NCI-H526 (cell line): ENCODE measurements at regions not wholly inside any gene's neighbourhood (a gene's known extent, or its start where the extent isn't known, plus 50 kb on each side); places are given as distances from the start of the nearest gene placed in this dataset.
"Not testable (repeated sequence)": the region's sequence is repeated elsewhere in the genome, so short reads cannot be mapped to it uniquely, and the experiment has no call there.

Experiments
- DNase-seq, 2 experiments: peaks; one replicate each; lab custom pipeline; 2025; lab: John Stamatoyannopoulos, UW

DNA sequence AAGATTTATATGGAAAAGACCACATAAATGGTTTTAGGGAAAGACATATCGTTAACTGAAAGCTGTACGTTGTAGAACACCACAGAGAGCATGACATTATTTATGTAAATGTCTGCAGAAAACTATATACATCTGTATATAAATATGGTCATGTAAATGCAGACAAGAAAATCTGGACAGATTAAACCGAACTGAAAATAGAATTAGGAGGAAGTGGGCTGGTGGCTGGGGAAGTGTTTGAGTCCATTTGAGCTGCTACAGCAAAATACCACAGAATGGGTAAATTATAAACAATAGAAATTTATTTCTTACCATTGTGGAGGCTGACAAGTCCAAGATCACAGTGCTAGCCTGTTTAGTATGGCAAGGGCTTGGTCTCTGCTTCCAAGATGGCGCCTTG lies 56.3 kb upstream of the USP6NL start:
- no peak for DNase-seq

DNA sequence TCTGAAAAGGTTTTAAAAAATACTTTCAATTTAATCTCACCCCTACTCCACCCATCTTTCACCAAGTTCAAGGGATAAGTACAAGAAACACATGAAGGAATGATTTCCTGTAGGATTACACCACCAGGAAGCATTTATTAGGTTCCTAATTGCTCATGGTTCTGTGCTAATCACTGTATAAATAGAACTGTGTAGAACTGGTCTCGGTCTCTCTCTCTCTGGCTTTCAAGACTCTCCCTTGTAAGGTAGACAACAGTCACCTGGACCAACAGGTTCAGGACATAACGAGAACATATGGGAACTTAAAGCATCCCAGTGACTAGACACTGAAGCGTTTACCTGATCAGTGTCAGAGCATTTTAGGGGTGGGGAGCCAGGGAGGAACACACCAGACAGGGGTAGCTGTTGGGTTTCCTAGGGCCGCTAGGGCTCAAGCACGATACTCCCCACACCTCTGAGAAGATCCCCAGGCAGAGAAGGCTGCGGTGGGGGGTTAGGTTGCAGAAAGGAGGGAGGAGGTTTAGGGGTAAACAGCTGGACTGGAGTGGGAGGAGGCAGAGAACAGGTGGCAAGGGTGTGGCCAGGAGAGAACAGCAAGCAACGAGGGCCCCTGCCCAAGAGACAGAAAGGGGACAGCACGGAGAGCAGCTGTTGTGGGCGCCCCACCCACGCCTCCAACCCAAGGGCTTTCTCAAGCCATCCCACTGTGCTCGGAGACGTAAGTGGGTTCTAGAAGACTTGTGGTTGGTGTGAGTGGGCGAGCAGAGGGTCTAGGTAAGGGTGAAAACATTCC lies 52.5 kb upstream of the USP6NL start:
- no peak for DNase-seq

- DNase-seq: not testable (repeated sequence)
Measured at GRCh38 chr10:11663126-11663515, 51.7 kb upstream of the USP6NL start.

GRCh38 chr10:11661441-11661840 lies 50.0 kb upstream of the USP6NL start:
- DNase-seq: no peak
